ENCODE measurements at regions not wholly inside any gene's neighbourhood (a gene's known extent, or its start where the extent isn't known, plus 50 kb on each side); places are given as distances from the start of the nearest gene placed in this dataset.

- no peaks in the 10 kb centered on the region for H3K4me1 ChIP-seq (ENCODE audit: control insufficient read depth, insufficient read depth, low read length)
- SMC1A ChIA-PET (ENCODE audit: uncharacterized antibody, unreplicated experiment): no interaction called here
- no TSS peak for BruUV-seq (replicated peaks)
- ATAC-seq: no peak
- no peaks in the 10 kb centered on the region for H3K36me3 ChIP-seq (ENCODE audit: control insufficient read depth in 2 of 2, insufficient read depth in 2 of 2, low read length in 1 of 2)
- CTCF ChIA-PET: no interaction called here
- intact Hi-C loops (cut with micrococcal nuclease; ENCODE audit: unreplicated experiment) (no loop called here), in situ Hi-C loops (cut with MboI) (no loop called here)
- WGBS (ENCODE audit: insufficient coverage, insufficient replicate concordance, low lambda C conversion rate, missing lambda C conversion rate): 0% methylated on average over 6 of the region's 6 CpGs
- H3K27me3 ChIP-seq (replicated peaks in 1 of 2; ENCODE audit: control insufficient read depth in 2 of 2, insufficient read depth in 2 of 2, low read length in 1 of 2): no peaks in the 10 kb centered on the region
- no peak for TF ChIP-seq DPF2 (IDR thresholded peaks at IDR 0.05)
- no peak for TF ChIP-seq IKZF2 (IDR thresholded peaks at IDR 0.05)
- no peak for TF ChIP-seq TCF3 (IDR thresholded peaks at IDR 0.05; ENCODE audit: borderline replicate concordance, insufficient read depth, low read depth, low read length)
- no peak for TF ChIP-seq CHD1 (IDR thresholded peaks at IDR 0.05; ENCODE audit: low read depth, low read length)
- no peak for TF ChIP-seq STAT3 (IDR thresholded peaks at IDR 0.05; ENCODE audit: low read depth, low read length)
- no peak for TF ChIP-seq RAD21 (IDR thresholded peaks at IDR 0.05; ENCODE audit: insufficient read depth, low read depth, low read length)
- no peak for TF ChIP-seq HDAC2 (IDR thresholded peaks at IDR 0.05)
- no peak for TF ChIP-seq EZH2 (IDR thresholded peaks at IDR 0.05; ENCODE audit: borderline replicate concordance, control insufficient read depth, low read depth, low read length)
- no peak for TF ChIP-seq CUX1 (IDR thresholded peaks at IDR 0.05; ENCODE audit: insufficient replicate concordance, low read depth, low read length)
- TF ChIP-seq SMARCA5 (IDR thresholded peaks at IDR 0.05): no peak
- TF ChIP-seq LARP7 (IDR thresholded peaks at IDR 0.05): no peak
- TF ChIP-seq NR2C2 (IDR thresholded peaks at IDR 0.05; ENCODE audit: borderline replicate concordance, control insufficient read depth, insufficient read length, low read depth): no peak
- TF ChIP-seq CBX5 (IDR thresholded peaks at IDR 0.05; ENCODE audit: low read depth): no peak
- no peak for TF ChIP-seq USF1 (IDR thresholded peaks at IDR 0.05; ENCODE audit: borderline replicate concordance, extremely low read length, insufficient read depth, low read depth, low read length)
- no peak for TF ChIP-seq NKRF (conservative IDR thresholded peaks at IDR 0.05)
- TF ChIP-seq CBX3 (IDR thresholded peaks at IDR 0.05; ENCODE audit: borderline replicate concordance, low read depth): no peak
- TF ChIP-seq HCFC1 (IDR thresholded peaks at IDR 0.05; ENCODE audit: low read length): no peak
- no peak for TF ChIP-seq PML (IDR thresholded peaks at IDR 0.05; ENCODE audit: low read length)
- no peak for TF ChIP-seq BCL11A (IDR thresholded peaks at IDR 0.05; ENCODE audit: low read depth, low read length)
- no peaks in the 10 kb centered on the region for H3K79me2 ChIP-seq (ENCODE audit: control insufficient read depth, insufficient read depth, low read length)
- H3K9me3 ChIP-seq (replicated peaks; ENCODE audit: control insufficient read depth, insufficient read depth, low read length): no peaks in the 10 kb centered on the region
- RAD21 ChIA-PET (ENCODE audit: unreplicated experiment): no interaction called here
- no peak overlapping the region for H3K4me2 ChIP-seq (ENCODE audit: control insufficient read depth, insufficient read depth)
- H3K27ac ChIP-seq (ENCODE audit: control insufficient read depth, insufficient read depth): no peak overlapping the region
- H4K20me1 ChIP-seq (ENCODE audit: control insufficient read depth, insufficient read depth): no peaks in the 10 kb centered on the region
- POLR2A ChIA-PET: no interaction called here
- FAIRE-seq: no peak
- DNase-seq (ENCODE audit: low read depth, low spot score): no peak
- no peak overlapping the region for H2AFZ ChIP-seq (ENCODE audit: control insufficient read depth, low read depth, low read length)
- no peak overlapping the region for H3K4me3 ChIP-seq
- H3K9ac ChIP-seq (ENCODE audit: control insufficient read depth, insufficient read depth, low read length): no peak overlapping the region
These were observed 2136.2 kb upstream of the TENM3 start for GRCh38 chr4:180106997-180107396.

All from GM12878 (cell line).